ENCODE measurements at regions not wholly inside any gene's neighbourhood (a gene's known extent, or its start where the extent isn't known, plus 50 kb on each side); places are given as distances from the start of the nearest gene placed in this dataset.
"Not testable (repeated sequence)": the region's sequence is repeated elsewhere in the genome, so short reads cannot be mapped to it uniquely, and the experiment has no call there.

DNA sequence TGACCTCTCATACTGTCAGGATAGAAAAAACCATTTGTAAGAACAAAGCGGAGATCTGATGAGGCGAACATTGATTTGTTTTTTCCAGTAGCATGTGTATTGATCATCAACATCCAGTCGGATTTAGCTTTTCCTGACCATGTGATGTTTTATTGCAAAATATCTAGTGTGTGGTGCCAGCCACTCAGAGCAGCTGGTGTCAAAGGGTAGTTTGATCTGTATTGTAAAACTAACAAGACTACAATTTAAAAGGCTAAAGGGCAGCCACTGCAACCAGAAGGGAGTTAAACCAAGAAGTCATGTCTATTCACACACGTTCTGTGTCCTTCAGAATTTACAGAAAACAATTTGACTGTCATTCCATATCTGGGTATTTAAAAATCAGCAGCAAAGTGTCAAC, 719.0 kb upstream of the FRG1 start:
- no peaks in the 10 kb centered on the region for H3K9me3 ChIP-seq
- intact Hi-C loops (cut with DNase I; ENCODE audit: low total_unique reads): no loop called here
- H3K27ac ChIP-seq: no peak overlapping the region
- no peak overlapping the region for H3K4me3 ChIP-seq
- H3K27me3 ChIP-seq: no peaks in the 10 kb centered on the region
- no peaks in the 10 kb centered on the region for H3K36me3 ChIP-seq
- no peak for DNase-seq
- TF ChIP-seq, protein P1, sequence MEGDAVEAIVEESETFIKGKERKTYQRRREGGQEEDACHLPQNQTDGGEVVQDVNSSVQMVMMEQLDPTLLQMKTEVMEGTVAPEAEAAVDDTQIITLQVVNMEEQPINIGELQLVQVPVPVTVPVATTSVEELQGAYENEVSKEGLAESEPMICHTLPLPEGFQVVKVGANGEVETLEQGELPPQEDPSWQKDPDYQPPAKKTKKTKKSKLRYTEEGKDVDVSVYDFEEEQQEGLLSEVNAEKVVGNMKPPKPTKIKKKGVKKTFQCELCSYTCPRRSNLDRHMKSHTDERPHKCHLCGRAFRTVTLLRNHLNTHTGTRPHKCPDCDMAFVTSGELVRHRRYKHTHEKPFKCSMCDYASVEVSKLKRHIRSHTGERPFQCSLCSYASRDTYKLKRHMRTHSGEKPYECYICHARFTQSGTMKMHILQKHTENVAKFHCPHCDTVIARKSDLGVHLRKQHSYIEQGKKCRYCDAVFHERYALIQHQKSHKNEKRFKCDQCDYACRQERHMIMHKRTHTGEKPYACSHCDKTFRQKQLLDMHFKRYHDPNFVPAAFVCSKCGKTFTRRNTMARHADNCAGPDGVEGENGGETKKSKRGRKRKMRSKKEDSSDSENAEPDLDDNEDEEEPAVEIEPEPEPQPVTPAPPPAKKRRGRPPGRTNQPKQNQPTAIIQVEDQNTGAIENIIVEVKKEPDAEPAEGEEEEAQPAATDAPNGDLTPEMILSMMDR (IDR thresholded peaks at IDR 0.05): no peak
- TF ChIP-seq POLR2A (IDR thresholded peaks at IDR 0.05): no peak
- no peaks in the 10 kb centered on the region for H3K4me1 ChIP-seq

DNA sequence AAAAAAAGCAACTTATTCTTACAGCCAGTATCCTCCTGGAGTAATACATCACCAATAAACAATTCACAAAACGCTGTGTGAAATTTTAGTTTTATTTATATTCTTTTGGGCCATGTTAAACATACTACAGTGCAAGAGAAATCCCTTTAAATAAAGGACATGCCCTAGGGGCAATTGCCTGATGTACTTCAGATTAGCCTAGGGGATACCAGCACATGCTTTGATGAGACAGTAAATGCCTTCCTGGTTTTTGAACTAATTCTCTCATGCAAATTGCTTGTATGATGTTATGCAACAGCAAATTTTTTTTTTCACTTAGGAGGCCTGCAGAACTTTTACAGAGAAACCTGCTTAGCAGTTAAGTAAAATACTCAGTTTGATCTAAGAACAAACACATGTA, 711.9 kb upstream of the FRG1 start:
- DNase-seq: no peak
- Histone ChIP-seq H3K4me1 (no peaks in the 10 kb centered on the region), H3K36me3 (no peaks in the 10 kb centered on the region), H3K27me3 (no peaks in the 10 kb centered on the region), H3K4me3 (no peak overlapping the region), H3K9me3 (no peaks in the 10 kb centered on the region), H3K27ac (no peak overlapping the region)
- TF ChIP-seq, protein P1 (IDR thresholded peaks at IDR 0.05): no peak
- TF ChIP-seq POLR2A (IDR thresholded peaks at IDR 0.05): no peak
- intact Hi-C loops (cut with DNase I; ENCODE audit: low total_unique reads): no loop called here

DNA sequence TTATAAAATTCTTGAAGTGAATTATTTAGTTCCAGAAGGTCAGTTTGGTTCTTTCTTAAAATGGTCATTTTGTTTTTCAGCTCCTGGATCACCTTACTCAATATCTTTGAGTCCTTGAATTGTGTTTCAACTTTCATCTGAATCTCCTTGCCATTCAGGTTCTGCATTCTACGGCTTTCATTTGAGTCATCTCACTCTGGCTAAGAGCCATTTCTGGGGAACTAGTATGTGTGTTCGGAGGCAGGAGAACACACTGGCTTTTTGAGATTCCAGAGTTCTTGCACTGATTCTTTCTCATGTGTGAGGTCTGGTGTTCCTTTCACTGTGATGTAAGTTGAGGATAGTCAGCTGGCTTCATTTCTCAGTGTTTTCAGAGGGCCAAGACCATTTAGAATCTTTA, 708.4 kb upstream of the FRG1 start:
- intact Hi-C loops (cut with DNase I; ENCODE audit: low total_unique reads): no loop called here
- H3K36me3 ChIP-seq: no peaks in the 10 kb centered on the region
- TF ChIP-seq POLR2A (IDR thresholded peaks at IDR 0.05): no peak
- TF ChIP-seq, protein P1 (IDR thresholded peaks at IDR 0.05): no peak
- no peak for DNase-seq
- H3K4me1 ChIP-seq: no peaks in the 10 kb centered on the region
- H3K27me3 ChIP-seq: no peaks in the 10 kb centered on the region
- H3K4me3 ChIP-seq: no peak overlapping the region
- H3K27ac ChIP-seq: no peak overlapping the region
- H3K9me3 ChIP-seq: no peaks in the 10 kb centered on the region

DNA sequence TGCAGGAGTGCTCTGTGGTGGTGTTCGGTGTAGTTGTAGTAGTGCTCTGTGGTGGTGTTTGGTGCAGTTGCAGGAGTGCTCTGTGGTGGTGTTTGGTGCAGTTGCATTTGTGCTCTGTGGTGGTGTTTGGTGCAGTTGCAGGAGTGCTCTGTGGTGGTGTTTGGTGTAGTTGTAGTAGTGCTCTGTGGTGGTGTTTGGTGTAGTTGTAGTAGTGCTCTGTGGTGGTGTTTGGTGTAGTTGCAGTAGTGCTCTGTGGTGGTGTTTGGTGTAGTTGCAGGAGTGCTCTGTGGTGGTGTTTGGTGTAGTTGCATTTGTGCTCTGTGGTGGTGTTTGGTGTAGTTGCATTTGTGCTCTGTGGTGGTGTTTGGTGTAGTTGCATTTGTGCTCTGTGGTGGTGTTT, 706.9 kb upstream of the FRG1 start:
- H3K27me3 ChIP-seq; intact Hi-C loops (cut with DNase I; ENCODE audit: low total_unique reads); H3K4me3 ChIP-seq; H3K9me3 ChIP-seq; H3K36me3 ChIP-seq; H3K4me1 ChIP-seq; DNase-seq; H3K27ac ChIP-seq: not testable (repeated sequence)

DNA sequence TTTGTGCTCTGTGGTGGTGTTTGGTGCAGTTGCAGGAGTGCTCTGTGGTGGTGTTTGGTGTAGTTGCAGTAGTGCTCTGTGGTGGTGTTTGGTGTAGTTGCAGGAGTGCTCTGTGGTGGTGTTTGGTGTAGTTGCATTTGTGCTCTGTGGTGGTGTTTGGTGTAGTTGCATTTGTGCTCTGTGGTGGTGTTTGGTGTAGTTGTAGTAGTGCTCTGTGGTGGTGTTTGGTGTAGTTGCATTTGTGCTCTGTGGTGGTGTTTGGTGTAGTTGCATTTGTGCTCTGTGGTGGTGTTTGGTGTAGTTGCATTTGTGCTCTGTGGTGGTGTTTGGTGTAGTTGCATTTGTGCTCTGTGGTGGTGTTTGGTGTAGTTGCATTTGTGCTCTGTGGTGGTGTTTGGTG, 705.7 kb upstream of the FRG1 start:
- DNase-seq; H3K36me3 ChIP-seq; H3K27me3 ChIP-seq; H3K9me3 ChIP-seq; intact Hi-C loops (cut with DNase I; ENCODE audit: low total_unique reads); H3K4me1 ChIP-seq; H3K4me3 ChIP-seq; H3K27ac ChIP-seq: not testable (repeated sequence)

DNA sequence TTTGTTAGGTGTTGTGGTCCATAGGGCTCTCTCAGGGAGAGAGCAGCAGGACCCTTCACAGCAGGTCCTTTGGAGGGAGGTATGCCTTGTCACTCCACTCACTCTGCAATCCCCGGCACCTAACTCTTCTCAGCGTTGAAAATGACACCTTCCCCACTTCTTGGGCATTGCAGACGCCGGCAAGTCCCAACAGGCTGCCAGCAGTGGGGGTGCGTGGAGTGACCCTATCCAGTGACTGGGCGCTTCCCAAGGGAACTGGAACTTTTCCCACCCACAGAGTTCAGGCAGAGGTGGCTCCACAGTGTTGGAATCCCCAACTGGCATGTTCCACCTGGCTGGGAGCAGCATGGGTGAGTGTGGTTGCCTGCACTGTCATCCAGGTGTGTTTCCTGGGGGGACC, 705.1 kb upstream of the FRG1 start:
- Histone ChIP-seq H3K27me3 (no peaks in the 10 kb centered on the region), H3K36me3 (no peaks in the 10 kb centered on the region), H3K27ac (no peak overlapping the region), H3K4me1 (no peaks in the 10 kb centered on the region), H3K9me3 (no peaks in the 10 kb centered on the region), H3K4me3 (no peak overlapping the region)
- DNase-seq: no peak
- intact Hi-C loops (cut with DNase I; ENCODE audit: low total_unique reads): no loop called here
- no peak for TF ChIP-seq POLR2A (IDR thresholded peaks at IDR 0.05)
- TF ChIP-seq, protein P1 (IDR thresholded peaks at IDR 0.05): no peak

DNA sequence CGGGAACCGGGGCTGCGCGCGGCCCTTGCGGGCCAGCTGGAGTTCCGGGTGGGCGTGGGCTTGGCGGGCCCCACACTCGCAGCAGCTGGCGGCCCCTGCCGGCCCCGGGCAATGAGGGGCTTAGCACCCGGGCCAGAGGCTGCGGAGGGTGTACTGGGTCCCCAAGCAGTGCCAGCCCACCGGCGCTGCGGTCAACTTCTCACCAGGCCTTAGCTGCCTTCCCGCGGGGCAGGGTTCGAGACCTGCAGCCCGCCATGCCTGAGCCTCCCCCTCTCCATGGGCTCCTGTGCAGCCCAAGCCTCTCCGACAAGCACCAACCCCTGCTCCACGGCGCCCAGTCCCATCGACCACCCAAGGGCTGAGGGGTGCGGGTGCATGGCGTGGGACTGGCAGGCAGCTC, 704.4 kb upstream of the FRG1 start:
- H3K36me3 ChIP-seq; H3K27me3 ChIP-seq; H3K4me3 ChIP-seq; H3K9me3 ChIP-seq; DNase-seq; H3K4me1 ChIP-seq; H3K27ac ChIP-seq; intact Hi-C loops (cut with DNase I; ENCODE audit: low total_unique reads): not testable (repeated sequence)
